OCI-LY1 (cell line): ENCODE measurements at regions not wholly inside any gene's neighbourhood (a gene's known extent, or its start where the extent isn't known, plus 50 kb on each side); places are given as distances from the start of the nearest gene placed in this dataset.
A peak's percentile ranks its signal among the peaks of the same experiment; 100 is the strongest.

Source experiments
- H2AFZ ChIP-seq: fragments of 200-600 bp; sonication (generic), shearing (Covaris generic); 2 replicates; pipeline ENCODE4 v1.6.0; 2014; ENCODE audit warnings: antibody characterized with exemption, mild to moderate bottlenecking, low read length
- H3F3A ChIP-seq: fragments of 200-600 bp; sonication (generic), shearing (Covaris generic); 2 replicates; pipeline ENCODE4 v1.6.0; 2014; ENCODE audit warnings: mild to moderate bottlenecking, antibody characterized with exemption, low read length, moderate library complexity; ENCODE audit not compliant: insufficient read depth
- H3K27ac ChIP-seq: fragments of 200-600 bp; sonication (generic); 2 replicates; pipeline ENCODE4 v1.5.1; 2014; ENCODE audit warnings: low read length, mixed run types, mild to moderate bottlenecking, low read depth; ENCODE audit not compliant: poor library complexity, severe bottlenecking
- H3K27me3 ChIP-seq: fragments of 200-600 bp; sonication (generic); 2 replicates; pipeline ENCODE4 v1.6.0; 2014; ENCODE audit warnings: antibody characterized with exemption, mild to moderate bottlenecking, low read length, moderate library complexity; ENCODE audit not compliant: insufficient read depth
- H3K36me3 ChIP-seq: fragments of 200-600 bp; sonication (generic); 2 replicates; pipeline ENCODE4 v1.6.1; 2014; ENCODE audit warnings: mild to moderate bottlenecking, antibody characterized with exemption, low read length, moderate library complexity, mixed read lengths; ENCODE audit not compliant: insufficient read depth
- H3K4me1 ChIP-seq: fragments of 200-600 bp; sonication (generic); 2 replicates; pipeline ENCODE4 v1.5.1; 2014; ENCODE audit warnings: mild to moderate bottlenecking, low read length, moderate library complexity; ENCODE audit not compliant: insufficient read depth, severe bottlenecking
- H3K4me2 ChIP-seq: fragments of 200-600 bp; sonication (generic), shearing (Covaris generic); 2 replicates; pipeline ENCODE4 v1.6.1; 2014; ENCODE audit warnings: low read length
- H3K4me3 ChIP-seq: fragments of 200-600 bp; sonication (generic); 2 replicates; pipeline ENCODE4 v1.5.1; 2014; ENCODE audit warnings: low read length, low read depth, mild to moderate bottlenecking, mixed read lengths; ENCODE audit not compliant: poor library complexity, severe bottlenecking
- H3K79me2 ChIP-seq: fragments of 200-600 bp; shearing (Covaris generic); 2 replicates; pipeline ENCODE4 v1.6.1; 2016; ENCODE audit warnings: mixed run types, low read length, mixed read lengths; ENCODE audit not compliant: insufficient read depth
- H3K9ac ChIP-seq: fragments of 200-600 bp; sonication (generic), shearing (Covaris generic); 2 replicates; pipeline ENCODE4 v1.6.1; 2014; ENCODE audit warnings: mild to moderate bottlenecking, low read length, mixed read lengths
- H3K9me2 ChIP-seq: fragments of 200-600 bp; sonication (generic), shearing (Covaris generic); 2 replicates; pipeline ENCODE4 v1.6.1; 2014; ENCODE audit warnings: low read depth, mild to moderate bottlenecking, low read length, mixed read lengths
- H3K9me3 ChIP-seq: fragments of 200-600 bp; shearing (Covaris generic); 2 replicates; pipeline ENCODE4 v1.6.1; 2014; ENCODE audit warnings: low read length, mixed read lengths
- H4K20me1 ChIP-seq: fragments of 200-600 bp; sonication (generic), shearing (Covaris generic); 2 replicates; pipeline ENCODE4 v1.6.0; 2016; ENCODE audit warnings: mild to moderate bottlenecking, low read length; ENCODE audit not compliant: insufficient read depth
- CTCF ChIP-seq: fragments of 200-600 bp; sonication (generic), shearing (Covaris generic); IDR thresholded peaks from 2 replicates; pipeline ENCODE4 v1.5.1; 2017; ENCODE audit warnings: mild to moderate bottlenecking, antibody characterized with exemption, low read length, moderate library complexity, mixed read lengths
- EZH2 ChIP-seq: fragments of 200-600 bp; sonication (generic), shearing (Covaris generic); IDR thresholded peaks from 2 replicates; pipeline ENCODE4 v1.8.0; 2017; ENCODE audit warnings: borderline replicate concordance, mixed run types, mild to moderate bottlenecking, antibody characterized with exemption, low read length, moderate library complexity, mixed read lengths

- Histone ChIP-seq H3K9me3 (no peaks in the 10 kb centered on the region), H3K27ac (no peak overlapping the region), H3K36me3 (no peaks in the 10 kb centered on the region), H3K4me1 (peaks cover 4% of the 10 kb centered on the region), H3K4me2 (no peak overlapping the region), H4K20me1 (no peaks in the 10 kb centered on the region), H3F3A (no peaks in the 10 kb centered on the region), H3K9ac (no peak overlapping the region), H3K9me2 (no peaks in the 10 kb centered on the region), H2AFZ (no peak overlapping the region), H3K27me3 (no peaks in the 10 kb centered on the region), H3K4me3 (no peak overlapping the region), H3K79me2 (no peaks in the 10 kb centered on the region)
- TF ChIP-seq CTCF (no peak), EZH2 (no peak)
These were observed 191.5 kb upstream of the RMP24 start for GRCh38 chr18:35780937-35781336.

GRCh38 chr18:35782926-35783325 lies 189.6 kb upstream of the RMP24 start:
- H2AFZ ChIP-seq = no peak overlapping the region
- H3K27me3 ChIP-seq = no peaks in the 10 kb centered on the region
- no peaks in the 10 kb centered on the region for H3K79me2 ChIP-seq
- H3K9me2 ChIP-seq = no peaks in the 10 kb centered on the region
- no peaks in the 10 kb centered on the region for H3K9me3 ChIP-seq
- H4K20me1 ChIP-seq = no peaks in the 10 kb centered on the region
- no peak overlapping the region for H3K4me3 ChIP-seq
- no peaks in the 10 kb centered on the region for H3K36me3 ChIP-seq
- TF ChIP-seq EZH2 (no peak), CTCF (no peak)
- H3K9ac ChIP-seq = no peak overlapping the region
- H3K4me2 ChIP-seq = no peak overlapping the region
- H3K4me1 ChIP-seq = peaks cover 15% of the 10 kb centered on the region
- no peaks in the 10 kb centered on the region for H3F3A ChIP-seq
- no peak overlapping the region for H3K27ac ChIP-seq

- Histone ChIP-seq H3K27ac (peak overlapping the region; percentile 22), H3K4me3 (peak overlapping the region; percentile 21), H3F3A (no peaks in the 10 kb centered on the region), H3K9me3 (no peaks in the 10 kb centered on the region), H3K27me3 (no peaks in the 10 kb centered on the region), H3K36me3 (no peaks in the 10 kb centered on the region), H4K20me1 (no peaks in the 10 kb centered on the region), H3K79me2 (no peaks in the 10 kb centered on the region), H2AFZ (no peak overlapping the region), H3K4me2 (peak overlapping the region; percentile 62), H3K9me2 (no peaks in the 10 kb centered on the region), H3K4me1 (peaks cover 15% of the 10 kb centered on the region), H3K9ac (no peak overlapping the region)
- TF ChIP-seq CTCF (no peak), EZH2 (no peak)
These were observed 186.0 kb upstream of the RMP24 start for GRCh38 chr18:35786365-35787042.
